ENCODE measurements at regions not wholly inside any gene's neighbourhood (a gene's known extent, or its start where the extent isn't known, plus 50 kb on each side); places are given as distances from the start of the nearest gene placed in this dataset.

DNA sequence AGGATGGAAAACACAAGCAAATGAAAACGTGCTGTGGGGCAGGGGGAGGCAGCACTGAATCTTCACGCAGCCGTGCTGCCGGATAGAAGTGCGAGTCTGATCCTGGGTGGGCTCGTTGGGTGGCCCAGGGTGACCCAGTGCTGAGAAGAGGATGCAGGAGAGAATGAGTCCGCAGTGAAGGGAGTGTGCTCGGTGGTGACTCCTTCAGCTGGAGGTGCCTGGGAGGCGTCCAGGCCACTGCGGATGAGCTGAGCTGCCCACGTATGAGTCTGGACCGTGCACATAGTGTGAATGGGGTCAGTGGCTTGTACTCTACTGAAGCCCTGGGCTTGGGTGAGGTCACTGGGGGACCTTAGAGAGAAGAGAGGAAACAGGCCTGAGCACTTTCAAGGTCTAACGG is 190.0 kb upstream of the MGMT start:
- Histone ChIP-seq H3K4me3 (replicated peaks in 1 of 2; ENCODE audit: low read depth in 1 of 2, low read length in 2 of 2) (no peak overlapping the region), H3K27ac (ENCODE audit: low read depth, low read length) (no peak overlapping the region), H3K4me2 (ENCODE audit: low read length) (no peak overlapping the region), H3K36me3 (ENCODE audit: control insufficient read depth in 1 of 2, insufficient read depth in 2 of 2, low read length in 2 of 2) (no peaks in the 10 kb centered on the region), H3K9me2 (ENCODE audit: insufficient read depth) (no peaks in the 10 kb centered on the region), H3K4me1 (ENCODE audit: control insufficient read depth in 1 of 2, insufficient read depth in 2 of 2, low read length in 2 of 2) (no peaks in the 10 kb centered on the region), H3K27me3 (ENCODE audit: insufficient read depth, low read length) (no peaks in the 10 kb centered on the region), H3K9me3 (ENCODE audit: control insufficient read depth in 1 of 2, insufficient read depth in 1 of 2, low read depth in 1 of 2, low read length in 2 of 2) (peaks cover 4 to 11% of the 10 kb centered on the region in 2 experiments; a peak in 2 of 4 replicates), H3K9ac (ENCODE audit: low read length) (no peak overlapping the region), H3K79me2 (ENCODE audit: insufficient read depth, low read length) (no peaks in the 10 kb centered on the region), H2AFZ (ENCODE audit: low read depth, low read length, poor library complexity, severe bottlenecking) (no peak overlapping the region), H4K20me1 (ENCODE audit: insufficient read depth) (no peaks in the 10 kb centered on the region)
- ATAC-seq (no peak), DNase-seq (ENCODE audit: low read depth, low spot score) (no peak)
- no TSS peak for BruUV-seq (replicated peaks)
- RAD21 ChIA-PET (ENCODE audit: low non-redundant PET in 1 of 2, low total read pairs in 2 of 2, uncharacterized antibody in 2 of 2, unreplicated experiment in 2 of 2) = no interaction called here
- intact Hi-C loops (cut with micrococcal nuclease) = no loop called here
- TF ChIP-seq, protein P1, sequence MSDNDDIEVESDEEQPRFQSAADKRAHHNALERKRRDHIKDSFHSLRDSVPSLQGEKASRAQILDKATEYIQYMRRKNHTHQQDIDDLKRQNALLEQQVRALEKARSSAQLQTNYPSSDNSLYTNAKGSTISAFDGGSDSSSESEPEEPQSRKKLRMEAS (IDR thresholded peaks at IDR 0.05) = no peak
- CTCF ChIA-PET = no interaction called here
- POLR2A ChIA-PET = no interaction called here

DNA sequence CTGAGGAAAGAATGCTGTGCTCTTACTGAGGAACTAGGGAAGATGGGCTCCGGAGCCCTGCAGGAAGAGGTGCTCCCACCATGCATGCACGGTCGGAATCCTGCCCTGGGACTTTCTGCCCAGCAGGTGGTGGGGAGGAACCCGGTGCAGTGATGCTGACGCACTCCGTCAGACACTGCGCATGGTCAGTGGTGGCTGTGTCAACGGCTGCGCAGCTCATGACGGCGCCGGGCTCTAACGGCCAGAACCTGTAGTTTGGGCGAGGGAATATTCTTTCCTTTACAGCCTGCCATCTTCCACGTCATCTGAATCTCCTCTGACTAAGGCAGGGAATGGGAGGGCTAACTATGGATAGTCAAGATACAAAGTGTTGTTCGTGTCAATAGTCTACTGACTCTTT is 189.2 kb upstream of the MGMT start:
- H4K20me1 ChIP-seq (ENCODE audit: insufficient read depth) = no peaks in the 10 kb centered on the region
- BruUV-seq (replicated peaks) = no TSS peak
- no peaks in the 10 kb centered on the region for H3K36me3 ChIP-seq (ENCODE audit: control insufficient read depth in 1 of 2, insufficient read depth in 2 of 2, low read length in 2 of 2)
- H3K4me2 ChIP-seq (ENCODE audit: low read length) = no peak overlapping the region
- H3K79me2 ChIP-seq (ENCODE audit: insufficient read depth, low read length) = no peaks in the 10 kb centered on the region
- H3K4me3 ChIP-seq (replicated peaks in 1 of 2; ENCODE audit: low read depth in 1 of 2, low read length in 2 of 2) = no peak overlapping the region
- intact Hi-C loops (cut with micrococcal nuclease) = no loop called here
- ChIA-PET CTCF (no interaction called here), POLR2A (no interaction called here), RAD21 (ENCODE audit: low non-redundant PET in 1 of 2, low total read pairs in 2 of 2, uncharacterized antibody in 2 of 2, unreplicated experiment in 2 of 2) (no interaction called here)
- no peak overlapping the region for H3K27ac ChIP-seq (ENCODE audit: low read depth, low read length)
- DNase-seq (ENCODE audit: low read depth, low spot score) = no peak
- TF ChIP-seq SIN3A (IDR thresholded peaks at IDR 0.05; ENCODE audit: low read depth) (no peak), ZFX (IDR thresholded peaks at IDR 0.05) (no peak), SP1 (IDR thresholded peaks at IDR 0.05; ENCODE audit: low read depth) (no peak), EZH2 (IDR thresholded peaks at IDR 0.05) (no peak), SRF (IDR thresholded peaks at IDR 0.05; ENCODE audit: low read depth) (no peak), EZH2phosphoT487 (IDR thresholded peaks at IDR 0.05; ENCODE audit: borderline replicate concordance) (no peak), CEBPB (IDR thresholded peaks at IDR 0.05; ENCODE audit: low read depth) (no peak), EGR1 (IDR thresholded peaks at IDR 0.05; ENCODE audit: low read depth) (no peak)
- TF ChIP-seq, protein P1 (IDR thresholded peaks at IDR 0.05) = no peak
- TF ChIP-seq, protein P2, sequence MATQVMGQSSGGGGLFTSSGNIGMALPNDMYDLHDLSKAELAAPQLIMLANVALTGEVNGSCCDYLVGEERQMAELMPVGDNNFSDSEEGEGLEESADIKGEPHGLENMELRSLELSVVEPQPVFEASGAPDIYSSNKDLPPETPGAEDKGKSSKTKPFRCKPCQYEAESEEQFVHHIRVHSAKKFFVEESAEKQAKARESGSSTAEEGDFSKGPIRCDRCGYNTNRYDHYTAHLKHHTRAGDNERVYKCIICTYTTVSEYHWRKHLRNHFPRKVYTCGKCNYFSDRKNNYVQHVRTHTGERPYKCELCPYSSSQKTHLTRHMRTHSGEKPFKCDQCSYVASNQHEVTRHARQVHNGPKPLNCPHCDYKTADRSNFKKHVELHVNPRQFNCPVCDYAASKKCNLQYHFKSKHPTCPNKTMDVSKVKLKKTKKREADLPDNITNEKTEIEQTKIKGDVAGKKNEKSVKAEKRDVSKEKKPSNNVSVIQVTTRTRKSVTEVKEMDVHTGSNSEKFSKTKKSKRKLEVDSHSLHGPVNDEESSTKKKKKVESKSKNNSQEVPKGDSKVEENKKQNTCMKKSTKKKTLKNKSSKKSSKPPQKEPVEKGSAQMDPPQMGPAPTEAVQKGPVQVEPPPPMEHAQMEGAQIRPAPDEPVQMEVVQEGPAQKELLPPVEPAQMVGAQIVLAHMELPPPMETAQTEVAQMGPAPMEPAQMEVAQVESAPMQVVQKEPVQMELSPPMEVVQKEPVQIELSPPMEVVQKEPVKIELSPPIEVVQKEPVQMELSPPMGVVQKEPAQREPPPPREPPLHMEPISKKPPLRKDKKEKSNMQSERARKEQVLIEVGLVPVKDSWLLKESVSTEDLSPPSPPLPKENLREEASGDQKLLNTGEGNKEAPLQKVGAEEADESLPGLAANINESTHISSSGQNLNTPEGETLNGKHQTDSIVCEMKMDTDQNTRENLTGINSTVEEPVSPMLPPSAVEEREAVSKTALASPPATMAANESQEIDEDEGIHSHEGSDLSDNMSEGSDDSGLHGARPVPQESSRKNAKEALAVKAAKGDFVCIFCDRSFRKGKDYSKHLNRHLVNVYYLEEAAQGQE (IDR thresholded peaks at IDR 0.05; ENCODE audit: low read depth) = no peak
- no peaks in the 10 kb centered on the region for H3K9me2 ChIP-seq (ENCODE audit: insufficient read depth)
- H3K4me1 ChIP-seq (ENCODE audit: control insufficient read depth in 1 of 2, insufficient read depth in 2 of 2, low read length in 2 of 2) = no peaks in the 10 kb centered on the region
- peaks cover 4 to 11% of the 10 kb centered on the region in 2 experiments; a peak in 2 of 4 replicates for H3K9me3 ChIP-seq (ENCODE audit: control insufficient read depth in 1 of 2, insufficient read depth in 1 of 2, low read depth in 1 of 2, low read length in 2 of 2)
- H3K9ac ChIP-seq (ENCODE audit: low read length) = no peak overlapping the region
- ATAC-seq = no peak
- H3K27me3 ChIP-seq (ENCODE audit: insufficient read depth, low read length) = no peaks in the 10 kb centered on the region
- no peak overlapping the region for H2AFZ ChIP-seq (ENCODE audit: low read depth, low read length, poor library complexity, severe bottlenecking)
